HEK293 (cell line): ENCODE measurements at regions not wholly inside any gene's neighbourhood (a gene's known extent, or its start where the extent isn't known, plus 50 kb on each side); places are given as distances from the start of the nearest gene placed in this dataset.

Experiments
- CTCF ChIA-PET: fragments of 350-600 bp; formaldehyde crosslinking; extraction: SDS; loops from one replicate; lab custom pipeline; 2021; ENCODE audit warnings: antibody characterized with exemption; lab: Yijun Ruan, JAX
- POLR2A ChIA-PET: fragments of 300-600 bp; formaldehyde crosslinking; extraction: SDS; loops from one replicate; lab custom pipeline; 2020; ENCODE audit warnings: antibody characterized with exemption, inconsistent platforms; lab: Yijun Ruan, JAX
- H3K27ac ChIP-seq: fragments of 200-500 bp; sonication (Bioruptor generic); 2 replicates; pipeline ENCODE4 v1.5.1; 2014; ENCODE audit warnings: low read depth, low read length, control low read depth, inconsistent platforms; ENCODE audit errors: extremely low read depth
- H3K36me3 ChIP-seq, 2 experiments: fragments of 200-500 bp in 1 of 2; sonication (Bioruptor generic) in 1 of 2; 1 replicate in 1 of 2; 2 replicates in 1 of 2; pipeline ENCODE4 v1.5.1; 2014 to 2017; ENCODE audit warnings: inconsistent platforms in 2 of 2, low read length in 2 of 2; ENCODE audit not compliant: control insufficient read depth in 2 of 2, insufficient read depth in 1 of 2
- H3K4me1 ChIP-seq: fragments of 200-500 bp; sonication (Bioruptor generic); 2 replicates; pipeline ENCODE4 v1.5.1; 2014; ENCODE audit warnings: mild to moderate bottlenecking, low read length, inconsistent platforms; ENCODE audit not compliant: control insufficient read depth, insufficient read depth
- H3K4me3 ChIP-seq: 2 replicates; pipeline ENCODE4 v1.5.1; 2011; ENCODE audit warnings: low read depth, mild to moderate bottlenecking, control low read depth, low read length, moderate library complexity
- H3K9me3 ChIP-seq: fragments of 200-500 bp; sonication (Bioruptor generic); 2 replicates; pipeline ENCODE4 v1.5.1; 2014; ENCODE audit warnings: low read depth, low read length, inconsistent platforms; ENCODE audit not compliant: control insufficient read depth, insufficient read depth
- CTCF ChIP-seq: fragments of 450-650 bp; formaldehyde crosslinking; IDR thresholded peaks from 2 replicates; pipeline ENCODE4 v1.5.1; 2016; ENCODE audit warnings: missing biosample characterization, missing genetic modification characterization
- MZF1 ChIP-seq: fragments of 450-650 bp; formaldehyde crosslinking; IDR thresholded peaks from 2 replicates; pipeline ENCODE4 v1.5.1; 2017; ENCODE audit warnings: missing biosample characterization, missing genetic modification characterization, borderline replicate concordance
- RBAK ChIP-seq: fragments of 450-650 bp; formaldehyde crosslinking; IDR thresholded peaks from 2 replicates; pipeline ENCODE4 v1.5.1; 2016; ENCODE audit warnings: missing biosample characterization, missing genetic modification characterization
- SALL2 ChIP-seq: fragments of 450-650 bp; formaldehyde crosslinking; IDR thresholded peaks from 2 replicates; pipeline ENCODE4 v1.5.0; 2017; ENCODE audit warnings: missing biosample characterization, mild to moderate bottlenecking, missing genetic modification characterization, borderline replicate concordance
- ZFP41 ChIP-seq: fragments of 450-650 bp; formaldehyde crosslinking; IDR thresholded peaks from 2 replicates; pipeline ENCODE4 v1.5.1; 2016; ENCODE audit warnings: missing biosample characterization, missing genetic modification characterization, borderline replicate concordance
- ZNF132 ChIP-seq: fragments of 450-650 bp; formaldehyde crosslinking; IDR thresholded peaks from 2 replicates; pipeline ENCODE4 v1.5.1; 2017; ENCODE audit warnings: missing biosample characterization, missing genetic modification characterization, borderline replicate concordance
- ZNF366 ChIP-seq: fragments of 450-650 bp; formaldehyde crosslinking; conservative IDR thresholded peaks from 2 replicates; pipeline ENCODE4 v1.5.1; 2016; ENCODE audit warnings: missing biosample characterization, missing genetic modification characterization
- ZNF394 ChIP-seq: fragments of 450-650 bp; formaldehyde crosslinking; IDR thresholded peaks from 2 replicates; pipeline ENCODE4 v1.5.1; 2016; ENCODE audit warnings: missing biosample characterization, missing genetic modification characterization, mild to moderate bottlenecking, moderate library complexity, borderline replicate concordance
- ZNF449 ChIP-seq: fragments of 450-650 bp; formaldehyde crosslinking; IDR thresholded peaks from 2 replicates; pipeline ENCODE4 v1.5.1; 2017; ENCODE audit warnings: missing biosample characterization, mild to moderate bottlenecking, missing genetic modification characterization, moderate library complexity
- ZNF48 ChIP-seq: fragments of 450-650 bp; formaldehyde crosslinking; IDR thresholded peaks from 2 replicates; pipeline ENCODE4 v1.5.1; 2016; ENCODE audit warnings: missing biosample characterization, missing genetic modification characterization
- ZNF518A ChIP-seq: fragments of 450-650 bp; formaldehyde crosslinking; conservative IDR thresholded peaks from 2 replicates; pipeline ENCODE4 v1.5.1; 2016; ENCODE audit warnings: low read depth, missing biosample characterization, missing genetic modification characterization
- ZNF530 ChIP-seq: fragments of 450-650 bp; formaldehyde crosslinking; IDR thresholded peaks from 2 replicates; pipeline ENCODE4 v1.5.1; 2016; ENCODE audit warnings: low read depth, missing biosample characterization, missing genetic modification characterization
- ZNF548 ChIP-seq: fragments of 450-650 bp; formaldehyde crosslinking; IDR thresholded peaks from 2 replicates; pipeline ENCODE4 v1.5.1; 2016; ENCODE audit warnings: missing biosample characterization, missing genetic modification characterization
- ZNF600 ChIP-seq: fragments of 450-650 bp; formaldehyde crosslinking; IDR thresholded peaks from 2 replicates; pipeline ENCODE4 v1.5.1; 2016; ENCODE audit warnings: missing biosample characterization, missing genetic modification characterization
- ZNF701 ChIP-seq: fragments of 450-650 bp; formaldehyde crosslinking; IDR thresholded peaks from 2 replicates; pipeline ENCODE4 v1.5.1; 2016; ENCODE audit warnings: missing biosample characterization, missing genetic modification characterization
- ZSCAN23 ChIP-seq: fragments of 450-650 bp; formaldehyde crosslinking; IDR thresholded peaks from 2 replicates; pipeline ENCODE4 v1.5.1; 2016; ENCODE audit warnings: missing biosample characterization, missing genetic modification characterization
- ZSCAN4 ChIP-seq: fragments of 450-650 bp; formaldehyde crosslinking; IDR thresholded peaks from 2 replicates; pipeline ENCODE4 v1.5.1; 2017; ENCODE audit warnings: missing biosample characterization, missing genetic modification characterization

GRCh38 chr7:120221666-120222065 is 51.3 kb upstream of the KCND2 start:
- no peaks in the 10 kb centered on the region for H3K9me3 ChIP-seq
- H3K36me3 ChIP-seq = no peaks in the 10 kb centered on the region
- no peak overlapping the region for H3K4me3 ChIP-seq
- H3K4me1 ChIP-seq = no peaks in the 10 kb centered on the region
- ChIA-PET POLR2A (no interaction called here), CTCF (no interaction called here)
- no peak overlapping the region for H3K27ac ChIP-seq
- TF ChIP-seq ZSCAN4 (tag by site-specific recombination) = no peak
- no peak for TF ChIP-seq MZF1
- TF ChIP-seq ZNF366 = no peak
- TF ChIP-seq ZNF518A = no peak
- TF ChIP-seq ZNF701 (tag by site-specific recombination) = no peak
- no peak for TF ChIP-seq SALL2 (tag by site-specific recombination)
- TF ChIP-seq ZNF449 (tag by site-specific recombination) = no peak
- TF ChIP-seq ZNF132 (tag by site-specific recombination) = no peak
- TF ChIP-seq ZNF48 = no peak
- TF ChIP-seq ZFP41 (tag by site-specific recombination) = no peak
- no peak for TF ChIP-seq RBAK (tag by site-specific recombination)
- no peak for TF ChIP-seq ZNF530 (tag by site-specific recombination)
- TF ChIP-seq ZNF394 (tag by site-specific recombination) = no peak
- TF ChIP-seq ZNF548 (tag by site-specific recombination) = no peak
- no peak for TF ChIP-seq ZSCAN23
- no peak for TF ChIP-seq ZNF600
- TF ChIP-seq CTCF (tag by site-specific recombination) = no peak
- TF ChIP-seq, all 188 proteins: peak for 0
